Spleen (tissue), 11 donors: ENCODE measurements at regions not wholly inside any gene's neighbourhood (a gene's known extent, or its start where the extent isn't known, plus 50 kb on each side); places are given as distances from the start of the nearest gene placed in this dataset.

Experiments used
- DNase-seq: peaks from one replicate; pipeline ENCODE4 v3.0.0-alpha.2; 2020
- H3K27ac ChIP-seq, 8 donors: fragments of 200-600 bp; sonication (generic) in 7 of 8; 1 replicate in 4 of 8; 2 replicates in 4 of 8; pipeline versions ENCODE4 v1.5.0 to v1.8.0; 2016 to 2021; ENCODE audit warnings: inconsistent platforms in 4 of 8, mild to moderate bottlenecking in 4 of 8, moderate library complexity in 1 of 8
- H3K27me3 ChIP-seq, 7 donors: fragments of 200-600 bp; sonication (generic) in 6 of 7; replicated peaks in 1 of 7; 1 replicate in 4 of 7; 2 replicates in 3 of 7; pipeline versions ENCODE4 v1.5.0 to v1.8.0; 2016 to 2021; ENCODE audit warnings: inconsistent platforms in 3 of 7, mild to moderate bottlenecking in 1 of 7
- H3K36me3 ChIP-seq, 6 donors: fragments of 200-600 bp; sonication (generic) in 5 of 6; 1 replicate in 4 of 6; 2 replicates in 2 of 6; pipeline versions ENCODE4 v1.5.0 to v1.8.0; 2016 to 2021; ENCODE audit warnings: inconsistent platforms in 2 of 6
- H3K4me1 ChIP-seq, 6 donors: fragments of 200-600 bp; sonication (generic) in 5 of 6; 1 replicate in 3 of 6; 2 replicates in 3 of 6; pipeline versions ENCODE4 v1.5.0 to v1.8.0; 2016 to 2021; ENCODE audit warnings: inconsistent platforms in 3 of 6
- H3K4me3 ChIP-seq, 8 donors: fragments of 200-600 bp; sonication (generic) in 7 of 8; 1 replicate in 4 of 8; 2 replicates in 4 of 8; pipeline versions ENCODE4 v1.5.0 to v1.8.0; 2016 to 2021; ENCODE audit warnings: inconsistent platforms in 4 of 8, mild to moderate bottlenecking in 4 of 8, moderate library complexity in 2 of 8
- H3K9me3 ChIP-seq, 8 donors: fragments of 200-600 bp; sonication (generic) in 7 of 8; 1 replicate in 4 of 8; 2 replicates in 4 of 8; pipeline versions ENCODE4 v1.5.0 to v1.8.0; 2016 to 2021; ENCODE audit warnings: inconsistent platforms in 4 of 8
- POLR2A ChIP-seq, 3 donors: fragments of 450-650 bp; IDR thresholded peaks; one replicate each; pipeline ENCODE4 v1.5.1; 2017; ENCODE audit warnings: antibody characterized with exemption in 3 of 3, mild to moderate bottlenecking in 1 of 3
- POLR2AphosphoS5 ChIP-seq, 3 donors: sonication (generic); formaldehyde crosslinking; IDR thresholded peaks; one replicate each; pipeline ENCODE4 v1.5.1; 2017; ENCODE audit warnings: antibody characterized with exemption in 3 of 3
- WGBS, 5 donors: extraction: QIAGEN DNeasy Blood & Tissue Kit in 3 of 5; methylation state at CpG; one replicate each; pipeline versions ENCODE4 v1.1.5 to v1.1.7; 2013 to 2018; 5-methylcytosine and 5-hydroxymethylcytosine counted together
- intact Hi-C: fragments of 100-400 bp; cut with DNase I; formaldehyde crosslinking; loops from one replicate; pipeline ENCODE4 v1.15.0; 2023; ENCODE audit warnings: low total_unique reads
- TF ChIP-seq, protein P1 (sequence below), 11 experiments: fragments of 200-600 bp in 7 of 11; fragments of 450-650 bp in 4 of 11; sonication (generic) in 4 of 11; IDR thresholded peaks in 8 of 11; conservative IDR thresholded peaks in 3 of 11; 1 replicate in 7 of 11; 2 replicates in 4 of 11; pipeline versions ENCODE4 v1.4.0 to v1.8.0; 2016 to 2021; ENCODE audit warnings: antibody characterized with exemption in 11 of 11, inconsistent platforms in 4 of 11, mild to moderate bottlenecking in 1 of 11
- donor health status: healthy with polysubstance abuse.
- donor health status: DM: no; HTN: no; CAD: no; lungs with moderate emphysema.
- donor health status: DM: no; HTN: no; CAD: no.
- donor health status: Bipolar disorder and iron deficiency.
- donor health status: healthy.
- donor health status: DM: no; HTN: no; CAD: no.
- donor health status: DM: yes; HTN: yes; CAD: no.

DNA sequence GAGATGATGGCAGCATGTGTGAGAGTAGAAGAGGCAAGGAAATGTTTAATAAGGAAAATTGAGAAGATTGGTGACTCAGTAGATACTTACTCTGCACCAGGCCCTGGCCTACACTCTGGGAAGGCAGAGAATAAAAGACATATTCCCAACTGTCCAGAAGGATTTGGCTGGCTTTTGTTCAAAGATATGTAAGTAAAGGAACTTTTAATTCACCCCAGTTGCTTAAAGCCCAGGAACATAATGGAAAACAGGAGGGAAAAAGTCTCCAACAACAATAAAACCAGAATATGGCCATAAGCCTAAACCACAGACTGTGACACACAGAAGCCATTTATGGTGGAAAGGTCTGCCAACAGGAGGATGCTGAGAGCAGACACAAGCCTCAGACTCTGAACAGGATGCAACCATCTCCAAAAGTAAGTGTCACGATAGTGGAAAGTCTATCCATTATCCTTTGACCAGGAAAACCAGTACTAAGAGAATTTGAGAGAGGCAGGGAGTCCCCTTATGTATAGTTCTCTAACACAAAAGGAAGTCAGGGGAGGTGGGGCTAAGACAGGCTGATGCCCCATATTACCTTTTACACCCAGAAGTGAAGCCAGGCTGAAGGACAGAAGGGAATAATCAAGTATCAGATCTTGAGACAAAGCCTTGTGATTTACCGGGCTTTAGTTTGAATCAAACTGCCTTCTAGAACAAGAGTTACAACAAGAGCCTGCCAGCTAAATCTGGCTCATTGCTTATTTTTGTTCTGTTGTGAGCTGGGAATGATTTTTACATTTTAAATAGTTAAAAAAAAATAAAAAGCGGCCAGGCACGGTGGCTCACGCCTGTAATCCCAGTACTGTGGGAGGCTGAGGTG lies 169.5 kb upstream of the STARD13 start:
- TF ChIP-seq, protein P1, sequence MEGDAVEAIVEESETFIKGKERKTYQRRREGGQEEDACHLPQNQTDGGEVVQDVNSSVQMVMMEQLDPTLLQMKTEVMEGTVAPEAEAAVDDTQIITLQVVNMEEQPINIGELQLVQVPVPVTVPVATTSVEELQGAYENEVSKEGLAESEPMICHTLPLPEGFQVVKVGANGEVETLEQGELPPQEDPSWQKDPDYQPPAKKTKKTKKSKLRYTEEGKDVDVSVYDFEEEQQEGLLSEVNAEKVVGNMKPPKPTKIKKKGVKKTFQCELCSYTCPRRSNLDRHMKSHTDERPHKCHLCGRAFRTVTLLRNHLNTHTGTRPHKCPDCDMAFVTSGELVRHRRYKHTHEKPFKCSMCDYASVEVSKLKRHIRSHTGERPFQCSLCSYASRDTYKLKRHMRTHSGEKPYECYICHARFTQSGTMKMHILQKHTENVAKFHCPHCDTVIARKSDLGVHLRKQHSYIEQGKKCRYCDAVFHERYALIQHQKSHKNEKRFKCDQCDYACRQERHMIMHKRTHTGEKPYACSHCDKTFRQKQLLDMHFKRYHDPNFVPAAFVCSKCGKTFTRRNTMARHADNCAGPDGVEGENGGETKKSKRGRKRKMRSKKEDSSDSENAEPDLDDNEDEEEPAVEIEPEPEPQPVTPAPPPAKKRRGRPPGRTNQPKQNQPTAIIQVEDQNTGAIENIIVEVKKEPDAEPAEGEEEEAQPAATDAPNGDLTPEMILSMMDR (IDR thresholded peaks at IDR 0.05 in 8 of 11, conservative IDR thresholded peaks at IDR 0.05 in 3 of 11) = no peak
- TF ChIP-seq POLR2AphosphoS5 (IDR thresholded peaks at IDR 0.05) (no peak), POLR2A (IDR thresholded peaks at IDR 0.05) (no peak)
- Histone ChIP-seq H3K4me3 (no peak overlapping the region), H3K9me3 (peaks cover 0 to 16% (median 12%) of the 10 kb centered on the region in 8 donors), H3K27ac (no peak overlapping the region), H3K36me3 (no peaks in the 10 kb centered on the region), H3K4me1 (peaks cover 0 to 4% (median 0%) of the 10 kb centered on the region in 6 donors), H3K27me3 (no peaks in the 10 kb centered on the region)
- no peak for DNase-seq
- WGBS, 5 donors = 85 to 94% (median 90%) methylated on average over 5 of the region's 5 CpGs
- intact Hi-C loops = no loop called here

DNA sequence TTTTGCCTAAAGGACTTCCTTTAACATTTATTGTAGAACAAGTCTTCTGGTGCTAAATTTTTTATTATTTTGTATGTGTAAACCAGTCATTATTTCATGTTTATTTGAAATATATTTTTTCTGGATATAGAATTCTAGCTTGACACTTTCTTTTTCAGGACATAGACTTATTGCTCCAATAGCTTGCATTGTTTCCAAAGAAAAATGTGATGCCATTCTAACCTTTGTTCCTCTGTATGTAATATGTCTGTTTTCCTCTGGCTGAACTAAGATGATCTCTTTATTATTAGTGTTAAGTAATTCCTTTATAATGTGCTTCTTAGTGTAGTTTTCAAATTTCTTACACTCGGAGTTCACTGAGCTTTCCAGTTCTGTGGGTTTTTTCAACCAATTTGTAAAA lies 174.1 kb upstream of the STARD13 start:
- no peaks in the 10 kb centered on the region for H3K36me3 ChIP-seq
- intact Hi-C loops = no loop called here
- DNase-seq = no peak
- peaks cover 0 to 25% (median 17%) of the 10 kb centered on the region in 8 donors for H3K9me3 ChIP-seq
- TF ChIP-seq, protein P1 (IDR thresholded peaks at IDR 0.05 in 8 of 11, conservative IDR thresholded peaks at IDR 0.05 in 3 of 11) = no peak
- TF ChIP-seq POLR2AphosphoS5 (IDR thresholded peaks at IDR 0.05) (no peak), POLR2A (IDR thresholded peaks at IDR 0.05) (no peak)
- no peak overlapping the region for H3K4me3 ChIP-seq
- H3K27me3 ChIP-seq = no peaks in the 10 kb centered on the region
- WGBS, 5 donors = 93 to 100% (median 96%) methylated on average over 1 of the region's 1 CpG
- H3K27ac ChIP-seq = no peak overlapping the region
- H3K4me1 ChIP-seq = no peaks in the 10 kb centered on the region

DNA sequence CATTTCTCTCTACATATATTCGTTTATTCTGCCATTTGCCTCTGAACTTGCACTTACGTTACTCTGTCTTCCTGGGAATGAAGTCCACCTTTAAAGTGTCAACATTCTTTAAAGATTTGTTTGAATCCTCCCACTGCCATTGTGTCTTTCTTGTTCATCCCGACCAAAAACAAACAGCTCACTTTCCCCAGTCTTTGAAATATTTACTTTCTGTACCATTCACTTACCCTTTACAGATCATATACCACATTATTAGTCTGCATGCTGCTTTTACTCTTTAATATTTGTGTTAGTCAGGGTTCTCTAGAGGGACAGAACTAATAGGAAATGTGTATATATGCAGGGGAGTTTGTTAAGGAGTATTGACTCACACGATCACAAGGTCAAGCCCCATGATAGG lies 176.6 kb upstream of the STARD13 start:
- TF ChIP-seq POLR2A (IDR thresholded peaks at IDR 0.05) (no peak), POLR2AphosphoS5 (IDR thresholded peaks at IDR 0.05) (no peak)
- TF ChIP-seq, protein P1 (IDR thresholded peaks at IDR 0.05 in 8 of 11, conservative IDR thresholded peaks at IDR 0.05 in 3 of 11) = no peak
- no peak for DNase-seq
- intact Hi-C loops = no loop called here
- H3K4me1 ChIP-seq = no peaks in the 10 kb centered on the region
- H3K9me3 ChIP-seq = peaks cover 0 to 25% (median 17%) of the 10 kb centered on the region in 8 donors
- H3K27ac ChIP-seq = no peak overlapping the region
- no peaks in the 10 kb centered on the region for H3K36me3 ChIP-seq
- WGBS, 5 donors = 78 to 86% (median 81%) methylated on average over 4 of the region's 4 CpGs
- no peaks in the 10 kb centered on the region for H3K27me3 ChIP-seq
- no peak overlapping the region for H3K4me3 ChIP-seq

DNA sequence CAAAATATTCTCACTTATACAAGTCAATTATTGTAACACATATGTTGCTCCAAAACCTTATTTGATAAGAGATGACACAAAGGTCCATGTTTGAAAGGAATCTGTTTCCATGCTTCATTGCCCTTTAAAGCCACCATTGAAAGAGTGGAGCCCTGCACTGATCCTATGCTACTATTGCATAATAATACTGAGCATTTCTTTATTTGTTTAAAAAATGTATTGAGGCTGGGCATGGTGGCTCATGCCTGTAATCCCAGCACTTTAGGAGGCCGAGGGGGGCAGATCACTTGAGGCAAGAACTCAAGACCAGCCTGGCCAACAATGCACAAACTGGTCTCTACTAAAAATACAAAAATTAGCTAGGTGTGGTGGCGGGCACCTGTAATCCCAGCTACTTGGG lies 178.8 kb upstream of the STARD13 start:
- Histone ChIP-seq H3K4me3 (no peak overlapping the region), H3K36me3 (no peaks in the 10 kb centered on the region), H3K27me3 (no peaks in the 10 kb centered on the region), H3K27ac (no peak overlapping the region), H3K9me3 (peaks cover 0 to 19% (median 11%) of the 10 kb centered on the region in 8 donors), H3K4me1 (no peaks in the 10 kb centered on the region)
- DNase-seq = no peak
- TF ChIP-seq, protein P1 (IDR thresholded peaks at IDR 0.05 in 8 of 11, conservative IDR thresholded peaks at IDR 0.05 in 3 of 11) = no peak
- TF ChIP-seq POLR2AphosphoS5 (IDR thresholded peaks at IDR 0.05) = no peak
- no peak for TF ChIP-seq POLR2A (IDR thresholded peaks at IDR 0.05)
- 75 to 90% (median 86%) methylated on average over 2 of the region's 2 CpGs for WGBS, 5 donors
- intact Hi-C loops = no loop called here
